ENCODE measurements at regions not wholly inside any gene's neighbourhood (a gene's known extent, or its start where the extent isn't known, plus 50 kb on each side); places are given as distances from the start of the nearest gene placed in this dataset.

GRCh38 chr6:144360401-144360800, 75.3 kb downstream of the UTRN start:
- TF ChIP-seq YY1 (IDR thresholded peaks at IDR 0.05) (no peak), TAF1 (conservative IDR thresholded peaks at IDR 0.05) (no peak)
- TF ChIP-seq, protein P1, sequence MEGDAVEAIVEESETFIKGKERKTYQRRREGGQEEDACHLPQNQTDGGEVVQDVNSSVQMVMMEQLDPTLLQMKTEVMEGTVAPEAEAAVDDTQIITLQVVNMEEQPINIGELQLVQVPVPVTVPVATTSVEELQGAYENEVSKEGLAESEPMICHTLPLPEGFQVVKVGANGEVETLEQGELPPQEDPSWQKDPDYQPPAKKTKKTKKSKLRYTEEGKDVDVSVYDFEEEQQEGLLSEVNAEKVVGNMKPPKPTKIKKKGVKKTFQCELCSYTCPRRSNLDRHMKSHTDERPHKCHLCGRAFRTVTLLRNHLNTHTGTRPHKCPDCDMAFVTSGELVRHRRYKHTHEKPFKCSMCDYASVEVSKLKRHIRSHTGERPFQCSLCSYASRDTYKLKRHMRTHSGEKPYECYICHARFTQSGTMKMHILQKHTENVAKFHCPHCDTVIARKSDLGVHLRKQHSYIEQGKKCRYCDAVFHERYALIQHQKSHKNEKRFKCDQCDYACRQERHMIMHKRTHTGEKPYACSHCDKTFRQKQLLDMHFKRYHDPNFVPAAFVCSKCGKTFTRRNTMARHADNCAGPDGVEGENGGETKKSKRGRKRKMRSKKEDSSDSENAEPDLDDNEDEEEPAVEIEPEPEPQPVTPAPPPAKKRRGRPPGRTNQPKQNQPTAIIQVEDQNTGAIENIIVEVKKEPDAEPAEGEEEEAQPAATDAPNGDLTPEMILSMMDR (IDR thresholded peaks at IDR 0.05; ENCODE audit: low read depth, low read length, missing input control), result no peak

Measured in liver (tissue), 3 donors.